ENCODE measurements at regions not wholly inside any gene's neighbourhood (a gene's known extent, or its start where the extent isn't known, plus 50 kb on each side); places are given as distances from the start of the nearest gene placed in this dataset.
A peak's percentile ranks its signal among the peaks of the same experiment; 100 is the strongest.

GRCh38 chr4:165725352-165725751 lies 147.7 kb upstream of the TLL1 start:
- Histone ChIP-seq H3K27me3 (ENCODE audit: control insufficient read depth, extremely low read depth, insufficient read depth, low read length) (no peaks in the 10 kb centered on the region), H2AFZ (ENCODE audit: control insufficient read depth, low read length) (no peak overlapping the region), H3K9me1 (ENCODE audit: control insufficient read depth, extremely low read depth, insufficient read depth, low read length) (no peaks in the 10 kb centered on the region), H3K4me1 (ENCODE audit: control insufficient read depth, extremely low read depth, insufficient read depth, low read length) (no peaks in the 10 kb centered on the region), H3K4me2 (ENCODE audit: control insufficient read depth, extremely low read depth, insufficient read depth, low read depth, low read length) (no peak overlapping the region), H3K36me3 (ENCODE audit: control insufficient read depth in 2 of 2, extremely low read depth in 1 of 2, insufficient read depth in 2 of 2, low read length in 2 of 2) (no peaks in the 10 kb centered on the region), H3K4me3 (ENCODE audit: control insufficient read depth in 2 of 3, extremely low read depth in 1 of 3, insufficient read depth in 2 of 3, low read depth in 1 of 3, low read length in 3 of 3) (no peak overlapping the region), H3K79me2 (ENCODE audit: control insufficient read depth, insufficient read depth, low read length) (no peaks in the 10 kb centered on the region), H4K20me1 (ENCODE audit: control insufficient read depth, extremely low read depth, insufficient read depth, low read length) (no peaks in the 10 kb centered on the region), H3K27ac (ENCODE audit: control insufficient read depth, insufficient read depth, low read length) (no peak overlapping the region), H3K9ac (ENCODE audit: control insufficient read depth, extremely low read depth, insufficient read depth, low read length) (no peak overlapping the region), H3K9me3 (ENCODE audit: control insufficient read depth, low read depth, low read length) (no peaks in the 10 kb centered on the region)
- TF ChIP-seq EZH2 (IDR thresholded peaks at IDR 0.05; ENCODE audit: low read length): no peak
- no peak for TF ChIP-seq CTCF (optimal IDR thresholded peaks at IDR 0.05 in 1 of 3, IDR thresholded peaks at IDR 0.05 in 1 of 3, conservative IDR thresholded peaks at IDR 0.05 in 1 of 3; ENCODE audit: extremely low read depth in 1 of 3, insufficient read depth in 2 of 3, low read length in 3 of 3)
- dilution Hi-C loops (cut with MboI; ENCODE audit: extremely low pct_ligation_motif_present, low sequenced_read_pairs): no loop called here
- no peak for FAIRE-seq
- DNase-seq (ENCODE audit: low read depth, low spot score): no peak

GRCh38 chr4:165726831-165727230 lies 146.2 kb upstream of the TLL1 start:
- no peaks in the 10 kb centered on the region for H3K9me3 ChIP-seq (ENCODE audit: control insufficient read depth, low read depth, low read length)
- H3K9me1 ChIP-seq (ENCODE audit: control insufficient read depth, extremely low read depth, insufficient read depth, low read length): no peaks in the 10 kb centered on the region
- H4K20me1 ChIP-seq (ENCODE audit: control insufficient read depth, extremely low read depth, insufficient read depth, low read length): no peaks in the 10 kb centered on the region
- H3K4me2 ChIP-seq (ENCODE audit: control insufficient read depth, extremely low read depth, insufficient read depth, low read depth, low read length): no peak overlapping the region
- DNase-seq (ENCODE audit: low read depth, low spot score): no peak
- no peak for TF ChIP-seq EZH2 (IDR thresholded peaks at IDR 0.05; ENCODE audit: low read length)
- TF ChIP-seq CTCF (optimal IDR thresholded peaks at IDR 0.05 in 1 of 3, IDR thresholded peaks at IDR 0.05 in 1 of 3, conservative IDR thresholded peaks at IDR 0.05 in 1 of 3; ENCODE audit: extremely low read depth in 1 of 3, insufficient read depth in 2 of 3, low read length in 3 of 3): no peak
- peak overlapping the region; percentile 28 for H2AFZ ChIP-seq (ENCODE audit: control insufficient read depth, low read length)
- H3K4me3 ChIP-seq (ENCODE audit: control insufficient read depth in 2 of 3, extremely low read depth in 1 of 3, insufficient read depth in 2 of 3, low read depth in 1 of 3, low read length in 3 of 3): no peak overlapping the region
- dilution Hi-C loops (cut with MboI; ENCODE audit: extremely low pct_ligation_motif_present, low sequenced_read_pairs): no loop called here
- H3K9ac ChIP-seq (ENCODE audit: control insufficient read depth, extremely low read depth, insufficient read depth, low read length): no peak overlapping the region
- H3K27ac ChIP-seq (ENCODE audit: control insufficient read depth, insufficient read depth, low read length): no peak overlapping the region
- FAIRE-seq: no peak
- H3K27me3 ChIP-seq (ENCODE audit: control insufficient read depth, extremely low read depth, insufficient read depth, low read length): no peaks in the 10 kb centered on the region
- no peaks in the 10 kb centered on the region for H3K36me3 ChIP-seq (ENCODE audit: control insufficient read depth in 2 of 2, extremely low read depth in 1 of 2, insufficient read depth in 2 of 2, low read length in 2 of 2)
- H3K79me2 ChIP-seq (ENCODE audit: control insufficient read depth, insufficient read depth, low read length): no peaks in the 10 kb centered on the region
- no peaks in the 10 kb centered on the region for H3K4me1 ChIP-seq (ENCODE audit: control insufficient read depth, extremely low read depth, insufficient read depth, low read length)
